Jurkat, Clone E6-1 (cell line): ENCODE measurements at regions not wholly inside any gene's neighbourhood (a gene's known extent, or its start where the extent isn't known, plus 50 kb on each side); places are given as distances from the start of the nearest gene placed in this dataset.
A peak's percentile ranks its signal among the peaks of the same experiment; 100 is the strongest.

Source experiments
- DNase-seq: peaks from one replicate; pipeline ENCODE4 v3.0.0-alpha.2; 2011; ENCODE audit warnings: low read depth, low spot score
- H3K4me3 ChIP-seq: 2 replicates; pipeline ENCODE4 v1.5.1; 2011; ENCODE audit warnings: mild to moderate bottlenecking, low read length, control low read depth, moderate library complexity

GRCh38 chr21:32137931-32138330 is 140.9 kb downstream of the MIS18A start:
- no peak overlapping the region for H3K4me3 ChIP-seq
- no peak for DNase-seq

GRCh38 chr21:32137266-32137665 is 141.6 kb downstream of the MIS18A start:
- H3K4me3 ChIP-seq: no peak overlapping the region
- DNase-seq: peak; percentile 22

GRCh38 chr21:32136546-32136945 is 142.3 kb downstream of the MIS18A start:
- no peak overlapping the region for H3K4me3 ChIP-seq
- no peak for DNase-seq

GRCh38 chr21:32135401-32136363 is 143.2 kb downstream of the MIS18A start:
- no peak for DNase-seq
- H3K4me3 ChIP-seq: no peak overlapping the region

- no peak overlapping the region for H3K4me3 ChIP-seq
- DNase-seq: no peak
These were observed 144.3 kb downstream of the MIS18A start for GRCh38 chr21:32134441-32135130.

GRCh38 chr21:32132881-32133280 is 146.0 kb downstream of the MIS18A start:
- H3K4me3 ChIP-seq: no peak overlapping the region
- no peak for DNase-seq

GRCh38 chr21:32132409-32132808 is 146.4 kb downstream of the MIS18A start:
- DNase-seq: no peak
- H3K4me3 ChIP-seq: no peak overlapping the region

GRCh38 chr21:32131960-32132359 is 146.9 kb downstream of the MIS18A start:
- no peak for DNase-seq

GRCh38 chr21:32131164-32131563 is 147.7 kb downstream of the MIS18A start:
- H3K4me3 ChIP-seq: no peak overlapping the region
- DNase-seq: no peak

More at GRCh38 chr21:32131960-32132359, 146.9 kb downstream of the MIS18A start:
- H3K4me3 ChIP-seq: no peak overlapping the region

GRCh38 chr21:32130031-32130891 is 148.6 kb downstream of the MIS18A start:
- DNase-seq: no peak
- H3K4me3 ChIP-seq: no peak overlapping the region

GRCh38 chr21:32127081-32127480 is 151.8 kb downstream of the MIS18A start:
- no peak for DNase-seq

GRCh38 chr21:32122082-32122481 is 156.8 kb downstream of the MIS18A start:
- no peak for DNase-seq
- H3K4me3 ChIP-seq: no peak overlapping the region

More at GRCh38 chr21:32127081-32127480, 151.8 kb downstream of the MIS18A start:
- H3K4me3 ChIP-seq: no peak overlapping the region

GRCh38 chr21:32120230-32120629 is 158.6 kb downstream of the MIS18A start:
- DNase-seq: no peak

GRCh38 chr21:32119811-32120210 is 159.0 kb downstream of the MIS18A start:
- DNase-seq: no peak
- H3K4me3 ChIP-seq: no peak overlapping the region

More at GRCh38 chr21:32120230-32120629, 158.6 kb downstream of the MIS18A start:
- no peak overlapping the region for H3K4me3 ChIP-seq

- H3K4me3 ChIP-seq: no peak overlapping the region
- DNase-seq: no peak
These were observed 159.5 kb downstream of the MIS18A start for GRCh38 chr21:32119389-32119788.

GRCh38 chr21:32114419-32115035 is 164.3 kb downstream of the MIS18A start:
- no peak overlapping the region for H3K4me3 ChIP-seq
- no peak for DNase-seq

GRCh38 chr21:32113486-32113885 is 165.4 kb downstream of the MIS18A start:
- DNase-seq: no peak
- H3K4me3 ChIP-seq: no peak overlapping the region

- DNase-seq: no peak
These were observed 166.7 kb downstream of the MIS18A start for GRCh38 chr21:32112195-32112594.

GRCh38 chr21:32108566-32108965 is 170.3 kb downstream of the MIS18A start:
- DNase-seq: no peak
- H3K4me3 ChIP-seq: no peak overlapping the region

More at GRCh38 chr21:32112195-32112594, 166.7 kb downstream of the MIS18A start:
- H3K4me3 ChIP-seq: no peak overlapping the region
